MM.1S (cell line): ENCODE measurements at regions not wholly inside any gene's neighbourhood (a gene's known extent, or its start where the extent isn't known, plus 50 kb on each side); places are given as distances from the start of the nearest gene placed in this dataset.

Experiments
- DNase-seq: peaks from one replicate; pipeline ENCODE4 v3.0.0-alpha.2; 2015
- H2AFZ ChIP-seq: fragments of 300-600 bp; sonication (generic); 2 replicates; pipeline ENCODE4 v1.6.0; 2016; ENCODE audit warnings: antibody characterized with exemption, low read length
- H3F3A ChIP-seq: fragments of 300-600 bp; sonication (generic); 2 replicates; pipeline ENCODE4 v1.6.1; 2016; ENCODE audit warnings: mild to moderate bottlenecking, antibody characterized with exemption, low read length, moderate library complexity, mixed read lengths; ENCODE audit not compliant: insufficient read depth
- H3K27ac ChIP-seq: fragments of 300-600 bp; sonication (generic); 2 replicates; pipeline ENCODE4 v1.5.1; 2016; ENCODE audit warnings: mild to moderate bottlenecking, low read length
- H3K27me3 ChIP-seq: fragments of 300-600 bp; sonication (generic); replicated peaks from 2 replicates; pipeline ENCODE4 v1.6.0; 2016; ENCODE audit warnings: low read length; ENCODE audit not compliant: insufficient read depth
- H3K36me3 ChIP-seq: fragments of 300-600 bp; sonication (generic); replicated peaks from 2 replicates; pipeline ENCODE4 v1.6.1; 2016; ENCODE audit warnings: mild to moderate bottlenecking, low read length, mixed read lengths; ENCODE audit not compliant: insufficient read depth
- H3K4me1 ChIP-seq: fragments of 300-600 bp; sonication (generic); 2 replicates; pipeline ENCODE4 v1.6.1; 2016; ENCODE audit warnings: low read length, mixed read lengths
- H3K4me2 ChIP-seq: fragments of 300-600 bp; sonication (generic); 2 replicates; pipeline ENCODE4 v1.6.0; 2016; ENCODE audit warnings: low read depth, low read length
- H3K4me3 ChIP-seq: fragments of 300-600 bp; sonication (generic); 2 replicates; pipeline ENCODE4 v1.5.1; 2016; ENCODE audit warnings: low read length, mixed read lengths
- H3K79me2 ChIP-seq: fragments of 300-600 bp; sonication (generic); 2 replicates; pipeline ENCODE4 v1.6.1; 2016; ENCODE audit warnings: mixed run types, low read length, mixed read lengths
- H3K9ac ChIP-seq: fragments of 300-600 bp; sonication (generic); 2 replicates; pipeline ENCODE4 v1.6.1; 2016; ENCODE audit warnings: low read length, mixed read lengths
- H3K9me2 ChIP-seq: fragments of 300-600 bp; sonication (generic); replicated peaks from 2 replicates; pipeline ENCODE4 v1.6.1; 2016; ENCODE audit warnings: mild to moderate bottlenecking, low read length, mixed read lengths; ENCODE audit not compliant: insufficient read depth
- H3K9me3 ChIP-seq: fragments of 300-600 bp; sonication (generic); replicated peaks from 2 replicates; pipeline ENCODE4 v1.6.1; 2016; ENCODE audit warnings: mild to moderate bottlenecking, low read length, mixed read lengths; ENCODE audit not compliant: insufficient read depth
- H4K20me1 ChIP-seq: fragments of 300-600 bp; sonication (generic); 2 replicates; pipeline ENCODE4 v1.6.1; 2016; ENCODE audit warnings: mild to moderate bottlenecking, low read length, moderate library complexity, mixed read lengths; ENCODE audit not compliant: insufficient read depth
- EZH2 ChIP-seq: fragments of 300-600 bp; sonication (generic); optimal IDR thresholded peaks from 2 replicates; pipeline ENCODE3; 2017; ENCODE audit warnings: low read depth, mild to moderate bottlenecking, antibody characterized with exemption, low read length, mixed read lengths
- EZH2phosphoT487 ChIP-seq: fragments of 300-600 bp; sonication (generic); IDR thresholded peaks from 2 replicates; pipeline ENCODE4 v1.6.1; 2018; ENCODE audit warnings: antibody characterized with exemption, low read length
- TF ChIP-seq, protein P1 (sequence below): fragments of 300-600 bp; sonication (generic); IDR thresholded peaks from 2 replicates; pipeline ENCODE4 v1.5.1; 2016; ENCODE audit warnings: antibody characterized with exemption, low read length, mixed read lengths

- H3K36me3 ChIP-seq, result no peaks in the 10 kb centered on the region
- H4K20me1 ChIP-seq, result no peaks in the 10 kb centered on the region
- TF ChIP-seq EZH2, result no peak
- TF ChIP-seq, protein P1, sequence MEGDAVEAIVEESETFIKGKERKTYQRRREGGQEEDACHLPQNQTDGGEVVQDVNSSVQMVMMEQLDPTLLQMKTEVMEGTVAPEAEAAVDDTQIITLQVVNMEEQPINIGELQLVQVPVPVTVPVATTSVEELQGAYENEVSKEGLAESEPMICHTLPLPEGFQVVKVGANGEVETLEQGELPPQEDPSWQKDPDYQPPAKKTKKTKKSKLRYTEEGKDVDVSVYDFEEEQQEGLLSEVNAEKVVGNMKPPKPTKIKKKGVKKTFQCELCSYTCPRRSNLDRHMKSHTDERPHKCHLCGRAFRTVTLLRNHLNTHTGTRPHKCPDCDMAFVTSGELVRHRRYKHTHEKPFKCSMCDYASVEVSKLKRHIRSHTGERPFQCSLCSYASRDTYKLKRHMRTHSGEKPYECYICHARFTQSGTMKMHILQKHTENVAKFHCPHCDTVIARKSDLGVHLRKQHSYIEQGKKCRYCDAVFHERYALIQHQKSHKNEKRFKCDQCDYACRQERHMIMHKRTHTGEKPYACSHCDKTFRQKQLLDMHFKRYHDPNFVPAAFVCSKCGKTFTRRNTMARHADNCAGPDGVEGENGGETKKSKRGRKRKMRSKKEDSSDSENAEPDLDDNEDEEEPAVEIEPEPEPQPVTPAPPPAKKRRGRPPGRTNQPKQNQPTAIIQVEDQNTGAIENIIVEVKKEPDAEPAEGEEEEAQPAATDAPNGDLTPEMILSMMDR, result no peak
- no peak overlapping the region for H3K4me2 ChIP-seq
- H3K27me3 ChIP-seq, result no peaks in the 10 kb centered on the region
- H3K9ac ChIP-seq, result no peak overlapping the region
- H3K4me3 ChIP-seq, result no peak overlapping the region
- H3K79me2 ChIP-seq, result no peaks in the 10 kb centered on the region
- no peaks in the 10 kb centered on the region for H3K9me2 ChIP-seq
- no peak overlapping the region for H2AFZ ChIP-seq
- DNase-seq, result no peak
- H3K4me1 ChIP-seq, result no peaks in the 10 kb centered on the region
- no peaks in the 10 kb centered on the region for H3F3A ChIP-seq
- H3K27ac ChIP-seq, result no peak overlapping the region
- no peaks in the 10 kb centered on the region for H3K9me3 ChIP-seq
Observed at GRCh38 chr6:84524636-84525035, 239.8 kb downstream of the TBX18 start.

DNA sequence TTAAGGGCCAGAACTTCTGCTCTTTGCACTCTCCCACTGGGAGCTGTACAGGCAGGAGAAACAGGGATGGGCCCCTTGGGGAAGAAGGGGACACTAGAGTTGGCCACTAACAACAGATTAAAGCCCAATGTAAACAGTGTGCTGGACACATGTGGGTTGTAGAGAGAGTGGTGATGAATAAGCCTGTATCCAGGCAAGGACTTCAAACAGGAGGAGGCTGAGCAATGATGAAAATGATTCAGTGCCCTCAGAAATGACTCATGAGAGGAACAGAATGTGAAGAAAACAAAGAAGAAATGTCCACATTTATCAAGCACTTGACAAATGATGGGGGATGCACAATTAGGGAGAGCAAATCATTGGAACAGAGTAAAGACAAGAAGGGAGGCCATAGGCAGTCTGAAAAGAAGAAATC is 242.3 kb downstream of the TBX18 start:
- Histone ChIP-seq H3K4me1 (no peaks in the 10 kb centered on the region), H3K27ac (no peak overlapping the region), H3F3A (no peaks in the 10 kb centered on the region), H3K9me2 (no peaks in the 10 kb centered on the region), H3K79me2 (no peaks in the 10 kb centered on the region), H3K4me2 (no peak overlapping the region), H2AFZ (no peak overlapping the region), H3K4me3 (no peak overlapping the region), H3K9me3 (no peaks in the 10 kb centered on the region), H3K9ac (no peak overlapping the region), H3K27me3 (no peaks in the 10 kb centered on the region), H4K20me1 (no peaks in the 10 kb centered on the region), H3K36me3 (no peaks in the 10 kb centered on the region)
- no peak for DNase-seq
- TF ChIP-seq EZH2, result no peak
- TF ChIP-seq EZH2phosphoT487, result no peak
- TF ChIP-seq, protein P1, result no peak

- no peaks in the 10 kb centered on the region for H3K9me2 ChIP-seq
- no peaks in the 10 kb centered on the region for H3F3A ChIP-seq
- H3K4me3 ChIP-seq, result no peak overlapping the region
- no peaks in the 10 kb centered on the region for H3K36me3 ChIP-seq
- H3K27me3 ChIP-seq, result no peaks in the 10 kb centered on the region
- no peaks in the 10 kb centered on the region for H3K9me3 ChIP-seq
- TF ChIP-seq EZH2 (no peak), EZH2phosphoT487 (no peak)
- TF ChIP-seq, protein P1, result no peak
- no peaks in the 10 kb centered on the region for H3K79me2 ChIP-seq
- H3K27ac ChIP-seq, result no peak overlapping the region
- H3K4me1 ChIP-seq, result no peaks in the 10 kb centered on the region
- DNase-seq, result no peak
- H2AFZ ChIP-seq, result no peak overlapping the region
- H3K4me2 ChIP-seq, result no peak overlapping the region
- no peak overlapping the region for H3K9ac ChIP-seq
- no peaks in the 10 kb centered on the region for H4K20me1 ChIP-seq
Observed at GRCh38 chr6:84521511-84521910, 242.9 kb downstream of the TBX18 start.
